GM12865 (cell line): ENCODE measurements at regions not wholly inside any gene's neighbourhood (a gene's known extent, or its start where the extent isn't known, plus 50 kb on each side); places are given as distances from the start of the nearest gene placed in this dataset.
"Not testable (repeated sequence)": the region's sequence is repeated elsewhere in the genome, so short reads cannot be mapped to it uniquely, and the experiment has no call there.

ENCODE experiments used
- DNase-seq: peaks from one replicate; pipeline ENCODE4 v3.0.0; 2010; ENCODE audit warnings: low read depth
- H3K4me3 ChIP-seq: 2 replicates; pipeline ENCODE4 v1.5.1; 2011; ENCODE audit warnings: mild to moderate bottlenecking, low read depth, low read length, control low read depth
- TF ChIP-seq, protein P1 (sequence below): IDR thresholded peaks from 2 replicates; pipeline ENCODE4 v1.5.1; 2011; ENCODE audit warnings: low read length, control low read depth, low read depth, inconsistent platforms; ENCODE audit not compliant: insufficient read depth; ENCODE audit errors: missing control alignments

DNA sequence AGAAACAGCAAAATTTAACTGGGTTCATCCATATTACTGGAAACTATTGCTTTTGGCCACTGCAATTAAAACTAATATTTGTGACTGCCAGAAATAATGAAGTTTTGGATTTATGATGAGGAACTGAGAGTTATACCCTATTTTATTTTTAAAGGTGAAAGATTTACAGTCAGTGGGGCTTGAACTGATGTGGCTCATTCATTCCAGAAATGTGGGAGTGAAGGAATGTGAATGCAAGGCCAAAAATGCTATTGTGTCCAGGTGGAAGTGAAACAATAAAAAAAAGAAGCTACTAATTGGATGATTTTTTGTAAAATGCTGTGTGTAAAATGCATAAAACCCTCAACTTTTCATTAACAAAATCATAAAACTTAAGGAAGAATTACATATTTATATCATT is 491.9 kb downstream of the COL12A1 start:
- TF ChIP-seq, protein P1, sequence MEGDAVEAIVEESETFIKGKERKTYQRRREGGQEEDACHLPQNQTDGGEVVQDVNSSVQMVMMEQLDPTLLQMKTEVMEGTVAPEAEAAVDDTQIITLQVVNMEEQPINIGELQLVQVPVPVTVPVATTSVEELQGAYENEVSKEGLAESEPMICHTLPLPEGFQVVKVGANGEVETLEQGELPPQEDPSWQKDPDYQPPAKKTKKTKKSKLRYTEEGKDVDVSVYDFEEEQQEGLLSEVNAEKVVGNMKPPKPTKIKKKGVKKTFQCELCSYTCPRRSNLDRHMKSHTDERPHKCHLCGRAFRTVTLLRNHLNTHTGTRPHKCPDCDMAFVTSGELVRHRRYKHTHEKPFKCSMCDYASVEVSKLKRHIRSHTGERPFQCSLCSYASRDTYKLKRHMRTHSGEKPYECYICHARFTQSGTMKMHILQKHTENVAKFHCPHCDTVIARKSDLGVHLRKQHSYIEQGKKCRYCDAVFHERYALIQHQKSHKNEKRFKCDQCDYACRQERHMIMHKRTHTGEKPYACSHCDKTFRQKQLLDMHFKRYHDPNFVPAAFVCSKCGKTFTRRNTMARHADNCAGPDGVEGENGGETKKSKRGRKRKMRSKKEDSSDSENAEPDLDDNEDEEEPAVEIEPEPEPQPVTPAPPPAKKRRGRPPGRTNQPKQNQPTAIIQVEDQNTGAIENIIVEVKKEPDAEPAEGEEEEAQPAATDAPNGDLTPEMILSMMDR, result no peak
- no peak overlapping the region for H3K4me3 ChIP-seq
- DNase-seq, result no peak

DNA sequence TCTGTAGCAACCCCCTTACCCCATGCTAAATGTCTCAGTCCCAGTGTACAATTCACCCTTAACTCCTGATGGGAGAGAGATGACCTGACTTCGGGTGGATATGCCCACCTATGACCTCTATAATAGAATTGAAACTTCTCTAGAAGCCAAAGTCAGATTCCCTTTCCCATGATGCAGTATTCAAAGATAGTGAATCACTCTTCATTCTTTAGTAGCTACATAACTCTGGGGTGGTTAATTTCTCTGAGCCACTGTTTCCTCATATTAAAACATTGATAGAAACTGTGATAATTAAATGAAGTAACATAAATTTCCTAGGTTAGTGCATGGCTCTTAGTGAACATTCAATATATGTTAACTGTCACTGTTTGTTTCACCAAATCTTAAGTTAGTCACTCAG is 500.4 kb downstream of the COL12A1 start:
- no peak for DNase-seq

DNA sequence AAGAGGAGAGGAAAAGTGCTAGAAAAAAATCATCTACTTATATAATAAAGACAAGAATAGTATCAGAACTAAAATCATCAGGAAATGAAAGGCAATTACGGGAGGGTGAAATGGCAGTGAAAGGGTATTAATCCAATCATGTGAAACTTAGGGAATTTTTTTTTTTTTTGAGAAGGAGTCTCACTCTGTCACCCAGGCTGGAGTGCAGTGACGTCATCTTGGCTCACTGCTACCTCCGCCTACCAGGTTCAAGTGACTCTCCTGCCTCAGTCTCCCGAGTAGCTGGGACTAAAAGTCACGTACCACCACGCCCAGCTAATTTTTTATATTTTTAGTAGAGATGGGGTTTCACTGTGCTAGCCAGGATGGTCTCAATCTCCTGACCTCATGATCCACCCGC is 501.3 kb downstream of the COL12A1 start:
- H3K4me3 ChIP-seq, DNase-seq: not testable (repeated sequence)

More for the DNA sequence above, 500.4 kb downstream of the COL12A1 start:
- TF ChIP-seq, protein P1, result no peak
- H3K4me3 ChIP-seq, result no peak overlapping the region

DNA sequence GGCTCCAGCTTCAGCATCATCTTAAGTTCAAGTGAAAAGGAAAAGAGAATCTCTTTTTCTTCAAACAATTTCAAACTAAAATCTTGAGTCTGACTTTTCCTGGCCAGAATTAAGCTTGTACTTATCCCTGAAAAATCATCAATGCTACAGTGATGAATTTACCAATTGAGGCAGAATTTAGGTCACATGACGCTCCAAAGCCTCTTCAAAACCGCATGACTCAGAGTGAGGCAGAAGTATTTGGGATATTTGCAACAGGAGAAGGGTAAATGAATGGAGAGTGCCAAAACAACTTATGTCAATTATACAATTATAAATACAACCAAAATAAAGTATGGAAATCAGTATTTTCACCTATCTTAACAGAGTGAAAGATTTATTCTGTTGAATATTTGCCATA is 515.5 kb downstream of the COL12A1 start:
- no peak for DNase-seq
- H3K4me3 ChIP-seq, result no peak overlapping the region
- TF ChIP-seq, protein P1, result no peak

DNA sequence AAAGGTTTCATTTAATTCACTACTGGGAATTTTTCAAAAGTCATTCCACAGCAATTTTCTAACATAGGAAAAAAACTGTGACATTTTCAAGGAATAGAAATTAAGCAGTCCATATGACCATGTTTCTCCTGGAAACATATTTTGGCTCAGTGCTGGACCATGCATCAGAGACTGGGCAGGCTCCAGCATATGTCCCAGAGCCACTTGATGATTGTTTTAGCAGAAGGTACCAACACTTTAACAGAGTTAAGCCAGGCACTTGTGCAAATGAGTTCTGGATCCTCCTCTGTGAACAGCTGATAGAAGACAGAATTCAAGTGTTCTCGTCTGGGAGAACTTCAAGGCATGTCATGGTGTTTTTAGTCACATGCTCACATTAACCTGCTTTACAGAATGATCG is 516.3 kb downstream of the COL12A1 start:
- TF ChIP-seq, protein P1, result no peak
- DNase-seq, result no peak
- H3K4me3 ChIP-seq, result no peak overlapping the region

DNA sequence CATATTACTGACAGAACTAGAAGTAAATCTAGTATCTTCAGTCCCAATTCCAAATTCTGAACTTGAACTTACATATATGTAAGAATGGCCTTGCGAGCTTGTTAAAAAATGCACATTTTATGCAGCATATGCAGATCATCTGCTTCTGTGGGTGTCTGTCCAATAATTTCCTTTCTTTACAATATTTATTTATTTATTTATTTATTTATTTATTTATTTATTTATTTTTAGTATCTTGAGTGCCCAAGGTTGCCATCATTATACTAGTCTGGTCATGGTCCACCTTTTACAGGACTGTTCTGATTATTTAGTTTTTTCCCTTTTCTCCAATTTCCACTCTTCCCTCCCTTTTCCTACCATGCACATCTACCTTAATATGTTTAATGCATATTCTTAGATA is 528.4 kb downstream of the COL12A1 start:
- no peak overlapping the region for H3K4me3 ChIP-seq
- TF ChIP-seq, protein P1, result no peak
- DNase-seq, result no peak

DNA sequence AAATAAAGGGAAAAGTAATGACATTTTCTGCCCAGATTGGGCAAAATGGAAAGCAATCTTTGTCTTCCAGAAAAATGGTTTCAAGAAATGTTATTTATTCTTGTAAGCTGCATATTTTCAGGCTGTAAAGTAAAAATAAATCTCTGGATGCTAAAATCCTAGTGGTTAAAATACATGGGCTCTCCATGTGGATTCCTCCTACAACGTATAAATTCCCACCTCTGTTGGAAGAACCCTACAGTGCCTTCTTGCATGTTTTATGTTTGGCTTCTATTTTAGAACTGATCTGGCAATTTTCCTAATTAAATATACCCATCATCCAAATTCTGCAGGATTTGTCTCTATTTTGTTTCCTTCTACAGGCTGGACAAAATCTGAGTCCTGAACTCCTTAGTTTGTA is 528.9 kb downstream of the COL12A1 start:
- DNase-seq, result no peak
- no peak overlapping the region for H3K4me3 ChIP-seq
- TF ChIP-seq, protein P1, result no peak

DNA sequence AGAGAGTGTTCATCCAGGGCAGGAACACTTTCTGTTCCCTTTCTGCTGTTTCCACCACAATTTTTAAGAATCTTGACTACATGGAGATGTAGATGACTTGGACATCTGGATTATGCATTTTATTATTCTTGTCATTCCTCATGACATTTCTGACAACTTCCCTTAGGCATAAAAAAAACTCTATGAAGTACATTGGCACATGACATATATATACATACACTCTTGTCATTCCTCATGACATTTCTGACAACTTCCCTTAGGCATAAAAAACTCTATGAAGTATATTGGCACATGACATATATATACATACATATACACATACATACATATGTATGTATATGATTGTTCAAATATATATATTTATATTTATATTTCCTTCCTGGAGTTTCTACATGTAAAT is 531.5 kb downstream of the COL12A1 start:
- TF ChIP-seq, protein P1, result no peak
- H3K4me3 ChIP-seq, result no peak overlapping the region
- no peak for DNase-seq
